ENCODE measurements at regions not wholly inside any gene's neighbourhood (a gene's known extent, or its start where the extent isn't known, plus 50 kb on each side); places are given as distances from the start of the nearest gene placed in this dataset.
"Not testable (repeated sequence)": the region's sequence is repeated elsewhere in the genome, so short reads cannot be mapped to it uniquely, and the experiment has no call there.

DNA sequence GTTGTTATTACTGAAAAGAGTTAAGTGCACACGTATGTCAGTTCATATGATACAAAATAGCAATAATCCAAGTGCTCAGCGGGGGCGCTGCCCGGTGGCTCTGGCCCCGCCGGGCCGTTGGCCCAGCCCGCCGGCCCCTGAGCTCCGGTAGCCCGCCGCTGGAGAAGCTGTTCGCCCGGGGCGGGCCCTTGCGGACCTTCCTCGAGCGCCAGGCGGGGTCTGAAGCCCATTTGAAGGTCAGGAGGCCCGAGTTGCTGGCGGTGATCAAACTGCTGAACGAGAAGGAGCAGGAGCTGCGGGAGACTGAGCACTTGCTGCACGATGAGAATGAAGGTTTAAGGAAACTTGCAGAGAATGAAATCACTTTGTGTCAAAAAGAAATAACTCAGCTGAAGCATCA is 599.0 kb downstream of the TRIML1 start:
- not testable (repeated sequence) for H3K27me3 ChIP-seq (replicated peaks in 1 of 2; ENCODE audit: control insufficient read depth in 2 of 2, extremely low read depth in 1 of 2, insufficient read depth in 2 of 2, low read length in 1 of 2); H3K36me3 ChIP-seq (ENCODE audit: control insufficient read depth in 2 of 2, extremely low read depth in 1 of 2, insufficient read depth in 1 of 2, low read length in 1 of 2)

DNA sequence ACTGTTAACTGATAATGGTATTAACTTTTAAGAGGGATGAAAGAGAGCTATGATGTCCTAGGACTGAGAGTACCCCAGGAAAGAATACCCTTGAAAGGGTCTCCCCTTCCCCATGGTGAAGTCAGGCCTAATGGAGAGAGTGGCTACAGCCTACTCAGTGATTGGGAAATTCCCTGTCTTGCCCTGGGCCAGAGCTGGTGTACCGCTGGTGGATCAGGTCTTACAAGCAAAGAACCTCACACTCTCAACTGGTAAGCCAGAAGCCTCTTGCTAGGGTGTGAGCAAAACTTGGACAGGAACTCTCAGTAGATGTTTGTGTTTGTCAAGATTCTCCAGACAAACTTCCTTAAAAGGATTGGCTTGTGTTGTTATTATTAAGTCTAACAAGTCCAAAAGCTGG is 600.9 kb downstream of the TRIML1 start:
- H3K36me3 Mint-ChIP-seq; H3K36me3 ChIP-seq (ENCODE audit: control insufficient read depth in 2 of 2, extremely low read depth in 1 of 2, insufficient read depth in 1 of 2, low read length in 1 of 2); POLR2A ChIA-PET; H3K9me3 Mint-ChIP-seq; DNase-seq; H3K27me3 Mint-ChIP-seq; H3K4me3 ChIP-seq (ENCODE audit: control insufficient read depth in 1 of 2, extremely low read depth in 1 of 2, low read length in 1 of 2); H3K4me1 ChIP-seq (ENCODE audit: control insufficient read depth in 1 of 2, extremely low read depth in 1 of 2, insufficient read depth in 2 of 2, low read length in 2 of 2); H3K27ac Mint-ChIP-seq; H3K9me3 ChIP-seq; H3K4me3 Mint-ChIP-seq; H3K4me1 Mint-ChIP-seq; H3K27ac ChIP-seq (ENCODE audit: low read length); CTCF ChIA-PET; ATAC-seq (replicated peaks in 1 of 4); H3K27me3 ChIP-seq (replicated peaks in 1 of 2; ENCODE audit: control insufficient read depth in 2 of 2, extremely low read depth in 1 of 2, insufficient read depth in 2 of 2, low read length in 1 of 2): not testable (repeated sequence)
- WGBS (ENCODE audit: insufficient coverage) = no CpG with 5 or more reads among the region's 1 CpG

More for the DNA sequence above, 599.0 kb downstream of the TRIML1 start:
- peak overlapping the region in 1 of 2 donors; percentile 21 for H3K4me3 ChIP-seq (ENCODE audit: control insufficient read depth in 1 of 2, extremely low read depth in 1 of 2, low read length in 1 of 2)
- DNase-seq (peak in 1 of 35 experiments; percentile 8), ATAC-seq (replicated peaks in 1 of 4) (peak in 2 of 4 experiments; percentile 27 to 37)
- H3K9me3 Mint-ChIP-seq; CTCF ChIA-PET; H3K27me3 Mint-ChIP-seq; H3K27ac Mint-ChIP-seq; H3K4me1 Mint-ChIP-seq; H3K36me3 Mint-ChIP-seq; H3K27ac ChIP-seq (ENCODE audit: low read length); H3K4me1 ChIP-seq (ENCODE audit: control insufficient read depth in 1 of 2, extremely low read depth in 1 of 2, insufficient read depth in 2 of 2, low read length in 2 of 2); POLR2A ChIA-PET; H3K9me3 ChIP-seq: not testable (repeated sequence)
- peak overlapping the region in 1 of 3 donors; percentile 31 for H3K4me3 Mint-ChIP-seq
- WGBS (ENCODE audit: insufficient coverage) = no CpG with 5 or more reads among the region's 24 CpGs

DNA sequence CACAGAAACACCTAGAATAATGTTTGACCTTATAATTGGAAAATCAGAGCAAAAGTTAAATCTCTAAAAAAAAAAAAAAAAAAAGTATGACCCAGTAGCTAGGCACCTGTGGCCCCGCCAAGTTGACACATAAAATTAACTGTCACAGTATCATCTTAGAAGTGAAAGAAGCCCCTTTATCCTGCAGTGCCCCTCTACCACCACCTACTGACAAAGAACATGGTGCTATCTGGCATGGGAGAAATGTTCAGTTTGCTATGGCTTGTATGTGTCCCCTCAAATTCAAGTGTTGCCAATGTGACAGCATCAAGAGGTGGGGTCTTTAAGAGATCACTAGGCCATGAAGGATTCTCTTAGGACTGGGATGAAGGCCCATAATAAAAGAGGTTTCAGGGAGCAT is 601.5 kb downstream of the TRIML1 start:
- DNase-seq; H3K27me3 Mint-ChIP-seq; H3K36me3 ChIP-seq (ENCODE audit: control insufficient read depth in 2 of 2, extremely low read depth in 1 of 2, insufficient read depth in 1 of 2, low read length in 1 of 2); H3K27ac Mint-ChIP-seq; POLR2A ChIA-PET; H3K4me3 Mint-ChIP-seq; H3K27me3 ChIP-seq (replicated peaks in 1 of 2; ENCODE audit: control insufficient read depth in 2 of 2, extremely low read depth in 1 of 2, insufficient read depth in 2 of 2, low read length in 1 of 2); H3K27ac ChIP-seq (ENCODE audit: low read length); H3K4me3 ChIP-seq (ENCODE audit: control insufficient read depth in 1 of 2, extremely low read depth in 1 of 2, low read length in 1 of 2); H3K9me3 ChIP-seq; CTCF ChIA-PET; H3K36me3 Mint-ChIP-seq; H3K4me1 Mint-ChIP-seq; H3K9me3 Mint-ChIP-seq; H3K4me1 ChIP-seq (ENCODE audit: control insufficient read depth in 1 of 2, extremely low read depth in 1 of 2, insufficient read depth in 2 of 2, low read length in 2 of 2): not testable (repeated sequence)
- ATAC-seq (replicated peaks in 1 of 4) = peak in 1 of 4 experiments; percentile 47
- no CpG with 5 or more reads among the region's 1 CpG for WGBS (ENCODE audit: insufficient coverage)

DNA sequence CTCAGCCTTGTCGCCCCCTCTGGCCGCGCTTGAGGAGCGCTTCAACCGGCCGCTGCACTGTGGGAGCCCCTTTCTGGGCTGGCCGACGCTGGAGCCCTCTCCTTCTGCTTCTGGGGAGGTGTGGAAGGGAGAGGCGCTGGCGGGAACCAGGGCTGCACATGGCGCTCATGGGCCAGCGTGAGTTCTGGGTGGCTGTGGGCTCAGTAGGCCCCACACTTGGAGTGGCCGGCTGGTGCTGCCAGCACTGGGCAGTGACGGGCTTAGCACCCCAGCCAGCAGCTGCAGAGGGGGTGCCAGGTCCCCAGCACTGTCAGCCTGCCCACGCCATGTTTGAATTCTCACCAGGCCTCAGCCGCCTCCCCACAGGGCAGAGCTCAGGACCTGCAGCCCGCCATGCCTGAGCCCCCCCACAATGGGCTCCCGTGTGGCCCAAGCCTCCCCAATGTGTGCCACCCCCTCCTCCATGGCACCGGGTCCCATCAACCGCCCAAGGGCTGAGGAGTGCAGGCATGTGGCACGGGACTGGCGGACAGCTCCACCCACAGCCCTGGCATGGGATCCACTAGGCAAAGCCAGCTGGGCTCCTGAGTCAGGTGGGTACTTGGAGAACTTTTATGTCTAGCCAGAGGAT is 615.2 kb downstream of the TRIML1 start:
- no peak overlapping the region for H3K27ac ChIP-seq (ENCODE audit: low read length)
- no peaks in the 10 kb centered on the region for H3K27me3 ChIP-seq (replicated peaks in 1 of 2; ENCODE audit: control insufficient read depth in 2 of 2, extremely low read depth in 1 of 2, insufficient read depth in 2 of 2, low read length in 1 of 2)
- Mint-ChIP-seq H3K4me3 (no peak overlapping the region), H3K27ac (no peak overlapping the region), H3K9me3 (peaks cover 25 to 38% (median 26%) of the 10 kb centered on the region in 3 donors), H3K4me1 (no peaks in the 10 kb centered on the region), H3K27me3 (no peaks in the 10 kb centered on the region), H3K36me3 (no peaks in the 10 kb centered on the region)
- H3K4me1 ChIP-seq (ENCODE audit: control insufficient read depth in 1 of 2, extremely low read depth in 1 of 2, insufficient read depth in 2 of 2, low read length in 2 of 2) = no peaks in the 10 kb centered on the region
- ChIA-PET CTCF (no interaction called here), POLR2A (no interaction called here)
- DNase-seq = no peak
- no peaks in the 10 kb centered on the region for H3K9me3 ChIP-seq
- no peak for ATAC-seq (replicated peaks in 1 of 4)
- 92% methylated on average over 13 of the region's 22 CpGs for WGBS (ENCODE audit: insufficient coverage)
- H3K4me3 ChIP-seq (ENCODE audit: control insufficient read depth in 1 of 2, extremely low read depth in 1 of 2, low read length in 1 of 2) = no peak overlapping the region
- no peaks in the 10 kb centered on the region for H3K36me3 ChIP-seq (ENCODE audit: control insufficient read depth in 2 of 2, extremely low read depth in 1 of 2, insufficient read depth in 1 of 2, low read length in 1 of 2)

DNA sequence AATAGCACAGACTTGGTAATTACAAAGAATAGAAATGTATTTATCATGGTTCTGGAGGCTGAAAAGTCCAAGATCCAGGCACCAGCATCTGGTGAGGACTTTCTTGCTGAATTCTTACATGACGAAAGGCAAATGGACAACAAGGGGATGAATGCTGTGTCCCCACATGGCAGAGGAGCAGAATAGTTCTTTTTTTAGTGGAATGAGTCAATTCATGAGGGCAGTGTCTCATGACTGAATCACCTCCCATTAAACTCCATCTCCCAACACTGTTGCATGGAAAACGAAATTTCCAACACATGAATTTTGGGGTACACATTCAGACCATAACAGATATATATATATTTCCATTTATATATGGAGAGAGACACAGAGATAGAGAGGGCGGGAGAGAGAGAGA is 628.3 kb downstream of the TRIML1 start:
- no peaks in the 10 kb centered on the region for H3K36me3 ChIP-seq (ENCODE audit: control insufficient read depth in 2 of 2, extremely low read depth in 1 of 2, insufficient read depth in 1 of 2, low read length in 1 of 2)
- no CpG with 5 or more reads among the region's 3 CpGs for WGBS (ENCODE audit: insufficient coverage)
- H3K27me3 ChIP-seq (replicated peaks in 1 of 2; ENCODE audit: control insufficient read depth in 2 of 2, extremely low read depth in 1 of 2, insufficient read depth in 2 of 2, low read length in 1 of 2) = no peaks in the 10 kb centered on the region
- H3K4me1 ChIP-seq (ENCODE audit: control insufficient read depth in 1 of 2, extremely low read depth in 1 of 2, insufficient read depth in 2 of 2, low read length in 2 of 2) = no peaks in the 10 kb centered on the region
- Mint-ChIP-seq H3K4me1 (no peaks in the 10 kb centered on the region), H3K27ac (no peak overlapping the region), H3K27me3 (no peaks in the 10 kb centered on the region), H3K4me3 (no peak overlapping the region), H3K36me3 (no peaks in the 10 kb centered on the region), H3K9me3 (peaks cover 11 to 39% (median 17%) of the 10 kb centered on the region in 3 donors)
- no peak overlapping the region for H3K4me3 ChIP-seq (ENCODE audit: control insufficient read depth in 1 of 2, extremely low read depth in 1 of 2, low read length in 1 of 2)
- CTCF ChIA-PET = no interaction called here
- ATAC-seq (replicated peaks in 1 of 4) = no peak
- no peak overlapping the region for H3K27ac ChIP-seq (ENCODE audit: low read length)
- POLR2A ChIA-PET = no interaction called here
- DNase-seq = no peak
- H3K9me3 ChIP-seq = no peaks in the 10 kb centered on the region

DNA sequence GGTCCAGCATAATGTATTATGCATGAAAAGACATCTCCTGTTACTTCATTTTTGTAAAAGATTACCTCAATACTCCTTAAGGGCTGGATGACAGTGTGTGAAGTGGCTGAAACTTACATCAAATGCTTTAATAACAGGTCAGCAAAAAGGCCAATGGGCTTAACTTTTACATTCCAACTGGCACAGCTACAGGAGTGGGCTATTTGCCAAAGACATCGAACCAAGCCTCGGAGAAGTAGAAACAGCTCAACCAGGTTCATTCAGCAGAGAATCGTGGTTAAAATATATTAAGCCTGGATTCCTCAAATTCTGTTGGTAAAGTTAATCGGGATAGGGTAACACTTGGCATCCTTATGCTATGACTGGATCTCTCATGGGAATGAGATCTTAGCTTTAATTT is 639.7 kb downstream of the TRIML1 start:
- Histone ChIP-seq H3K9me3 (no peaks in the 10 kb centered on the region), H3K27me3 (replicated peaks in 1 of 2; ENCODE audit: control insufficient read depth in 2 of 2, extremely low read depth in 1 of 2, insufficient read depth in 2 of 2, low read length in 1 of 2) (no peaks in the 10 kb centered on the region), H3K27ac (ENCODE audit: low read length) (no peak overlapping the region), H3K4me1 (ENCODE audit: control insufficient read depth in 1 of 2, extremely low read depth in 1 of 2, insufficient read depth in 2 of 2, low read length in 2 of 2) (no peaks in the 10 kb centered on the region), H3K36me3 (ENCODE audit: control insufficient read depth in 2 of 2, extremely low read depth in 1 of 2, insufficient read depth in 1 of 2, low read length in 1 of 2) (no peaks in the 10 kb centered on the region), H3K4me3 (ENCODE audit: control insufficient read depth in 1 of 2, extremely low read depth in 1 of 2, low read length in 1 of 2) (no peak overlapping the region)
- H3K27ac Mint-ChIP-seq = no peak overlapping the region
- no peak for ATAC-seq (replicated peaks in 1 of 4)
- ChIA-PET POLR2A (no interaction called here), CTCF (no interaction called here)
- no peaks in the 10 kb centered on the region for H3K36me3 Mint-ChIP-seq
- H3K9me3 Mint-ChIP-seq = peaks cover 7 to 10% (median 8%) of the 10 kb centered on the region in 3 donors
- WGBS (ENCODE audit: insufficient coverage) = no CpG with 5 or more reads among the region's 4 CpGs
- H3K27me3 Mint-ChIP-seq = no peaks in the 10 kb centered on the region
- H3K4me3 Mint-ChIP-seq = no peak overlapping the region
- DNase-seq = no peak
- H3K4me1 Mint-ChIP-seq = no peaks in the 10 kb centered on the region

DNA sequence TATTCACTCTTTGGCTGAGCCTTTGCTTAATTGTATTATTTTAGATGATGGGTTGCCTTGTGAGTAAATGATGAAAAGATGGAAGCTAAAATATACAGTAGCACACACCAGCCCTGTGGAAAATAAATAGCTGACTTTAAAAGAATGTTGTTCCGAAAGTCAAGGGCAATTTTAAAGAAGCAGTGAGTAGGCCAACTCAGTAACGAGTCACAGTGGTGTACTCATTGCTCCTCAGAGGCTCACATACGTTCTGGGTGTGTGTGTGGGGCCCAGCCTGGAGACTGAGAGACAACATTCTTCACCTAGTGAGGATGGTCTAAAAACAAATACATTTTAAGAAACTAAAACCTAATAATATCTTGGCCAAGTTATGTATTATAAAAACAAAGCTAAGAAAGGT is 640.3 kb downstream of the TRIML1 start:
- ATAC-seq (replicated peaks in 1 of 4) = no peak
- no peak overlapping the region for H3K4me3 ChIP-seq (ENCODE audit: control insufficient read depth in 1 of 2, extremely low read depth in 1 of 2, low read length in 1 of 2)
- POLR2A ChIA-PET = no interaction called here

More for the DNA sequence above, 640.3 kb downstream of the TRIML1 start:
- no peak for DNase-seq
- H3K9me3 ChIP-seq = no peaks in the 10 kb centered on the region
- no peaks in the 10 kb centered on the region for H3K4me1 Mint-ChIP-seq
- H3K27me3 ChIP-seq (replicated peaks in 1 of 2; ENCODE audit: control insufficient read depth in 2 of 2, extremely low read depth in 1 of 2, insufficient read depth in 2 of 2, low read length in 1 of 2) = no peaks in the 10 kb centered on the region
- CTCF ChIA-PET = no interaction called here
- no peaks in the 10 kb centered on the region for H3K36me3 Mint-ChIP-seq
- H3K36me3 ChIP-seq (ENCODE audit: control insufficient read depth in 2 of 2, extremely low read depth in 1 of 2, insufficient read depth in 1 of 2, low read length in 1 of 2) = no peaks in the 10 kb centered on the region
- H3K4me1 ChIP-seq (ENCODE audit: control insufficient read depth in 1 of 2, extremely low read depth in 1 of 2, insufficient read depth in 2 of 2, low read length in 2 of 2) = no peaks in the 10 kb centered on the region
- no CpG with 5 or more reads among the region's 3 CpGs for WGBS (ENCODE audit: insufficient coverage)
- peaks cover 4 to 10% (median 7%) of the 10 kb centered on the region in 3 donors for H3K9me3 Mint-ChIP-seq
- H3K4me3 Mint-ChIP-seq = no peak overlapping the region
- no peak overlapping the region for H3K27ac ChIP-seq (ENCODE audit: low read length)
- no peak overlapping the region for H3K27ac Mint-ChIP-seq
- H3K27me3 Mint-ChIP-seq = no peaks in the 10 kb centered on the region

Measured in T-cell (primary cell).